Right lung (tissue), 2 donors: ENCODE measurements at regions not wholly inside any gene's neighbourhood (a gene's known extent, or its start where the extent isn't known, plus 50 kb on each side); places are given as distances from the start of the nearest gene placed in this dataset.

ENCODE experiments used
- DNase-seq, 2 donors: peaks; one replicate each; pipeline ENCODE4 v3.0.0-alpha.2; 2013

DNA sequence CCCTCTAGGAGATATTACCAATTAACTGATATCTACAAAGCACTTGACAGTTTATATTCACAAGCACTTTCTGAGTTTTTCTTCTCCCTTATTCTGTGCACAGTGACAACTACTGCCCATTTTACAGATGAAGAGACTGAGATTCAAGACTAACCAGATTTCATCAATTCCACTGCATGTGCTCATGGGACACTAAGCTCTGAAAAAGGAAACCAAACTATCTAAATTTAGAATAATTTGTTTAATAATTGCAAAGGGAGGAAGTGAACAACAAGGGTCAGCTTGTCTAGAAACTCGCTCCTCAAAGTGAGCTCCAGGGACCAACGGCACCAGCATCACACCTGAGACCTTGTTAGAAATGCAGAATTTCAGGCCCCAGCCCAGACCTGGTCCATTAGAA is 50.8 kb upstream of the MYLIP start:
- no peak for DNase-seq

DNA sequence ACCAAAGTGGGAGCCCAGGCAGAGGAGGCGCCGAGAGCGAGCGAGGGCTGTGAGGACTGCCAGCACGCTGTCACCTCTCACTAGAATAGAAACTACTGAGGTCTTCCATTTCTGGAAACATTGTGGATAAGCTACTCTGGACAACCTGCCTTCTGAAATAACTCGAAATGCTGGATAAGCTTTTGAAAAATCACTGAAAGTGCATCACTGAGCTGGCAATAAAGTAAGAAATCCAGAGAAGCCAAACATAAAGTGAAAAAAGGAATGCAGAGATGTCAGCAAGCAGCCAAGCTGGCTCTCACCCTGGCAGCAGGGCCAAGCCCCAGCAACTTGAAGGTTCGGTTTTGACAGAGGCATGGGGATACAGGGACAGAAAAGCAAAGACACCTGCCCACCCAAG is 59.2 kb upstream of the MYLIP start:
- DNase-seq: no peak

DNA sequence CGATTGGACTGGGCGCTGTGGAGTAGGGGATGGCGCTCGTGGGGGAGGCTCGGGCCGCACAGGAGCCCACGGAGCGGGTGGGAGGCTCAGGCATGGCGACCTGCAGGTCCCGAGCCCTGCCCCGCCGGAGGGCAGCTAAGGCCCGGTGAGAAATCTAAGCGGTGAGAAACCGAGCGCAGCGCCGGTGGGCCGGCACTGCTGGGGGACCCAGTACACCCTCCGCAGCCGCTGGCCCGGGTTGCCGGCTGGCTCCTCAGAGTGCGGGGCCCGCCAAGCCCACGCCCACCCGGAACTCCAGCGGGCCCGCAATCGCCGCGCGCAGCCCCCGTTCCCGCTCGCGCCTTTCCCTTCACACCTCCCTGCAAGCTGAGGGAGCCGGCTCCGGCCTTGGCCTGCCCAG is 59.7 kb upstream of the MYLIP start:
- no peak for DNase-seq

DNA sequence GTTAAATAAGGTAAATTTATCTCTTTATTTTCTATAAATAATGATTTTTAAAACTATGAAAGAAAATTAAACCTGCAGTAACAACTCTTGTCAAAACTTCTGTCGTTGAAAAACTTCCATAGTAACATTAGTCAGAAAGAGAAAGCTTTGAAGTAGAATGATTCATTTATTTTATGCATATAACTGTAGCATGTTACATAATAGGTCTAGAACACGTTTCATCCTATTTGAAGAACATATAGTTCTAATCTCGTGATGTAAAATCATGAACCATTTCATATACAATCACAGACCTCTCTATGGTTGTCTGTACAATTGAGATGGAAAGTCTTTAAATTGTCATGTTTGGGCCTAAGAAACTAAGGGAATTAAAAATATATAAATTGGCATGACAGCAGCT is 61.3 kb upstream of the MYLIP start:
- DNase-seq: no peak

DNA sequence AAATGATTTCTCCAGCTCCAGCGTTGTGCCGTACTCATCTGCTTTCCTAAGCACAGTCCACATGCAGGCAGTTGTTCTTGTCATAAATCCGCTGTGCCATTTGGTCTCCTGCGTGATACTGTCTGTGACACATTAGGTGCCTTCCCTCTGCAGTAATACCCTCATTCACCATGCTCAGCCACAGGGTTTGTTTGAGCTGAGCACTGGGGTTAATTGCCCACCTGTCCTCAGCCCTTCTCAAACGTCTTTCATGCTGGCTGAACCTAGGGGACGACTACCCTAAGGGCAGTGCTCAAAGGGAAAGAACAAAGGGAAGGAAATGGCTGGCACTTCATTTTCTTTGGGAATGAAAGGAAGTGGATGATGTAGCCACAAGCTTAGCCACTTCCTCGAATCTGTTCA is 64.2 kb upstream of the MYLIP start:
- DNase-seq: no peak

DNA sequence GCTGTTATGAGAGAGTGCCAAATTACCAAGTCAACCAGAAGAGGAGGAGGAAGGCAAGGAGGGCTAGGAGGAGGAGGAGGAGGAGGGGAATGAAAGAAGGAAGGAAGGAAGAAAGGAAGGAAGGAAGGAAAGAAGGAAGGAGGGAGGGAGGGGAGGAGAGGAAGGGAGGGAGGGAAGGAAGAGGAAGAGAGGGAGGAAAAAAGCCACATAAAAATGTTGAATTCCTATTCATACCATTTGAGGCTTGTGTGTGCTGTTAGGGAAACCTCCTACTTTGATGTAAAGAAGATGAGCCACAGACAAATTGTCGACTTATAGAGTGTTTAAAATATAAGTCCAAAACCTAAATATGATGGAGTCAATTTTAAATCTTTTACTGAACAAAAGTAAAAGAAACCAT is 65.3 kb upstream of the MYLIP start:
- no peak for DNase-seq

DNA sequence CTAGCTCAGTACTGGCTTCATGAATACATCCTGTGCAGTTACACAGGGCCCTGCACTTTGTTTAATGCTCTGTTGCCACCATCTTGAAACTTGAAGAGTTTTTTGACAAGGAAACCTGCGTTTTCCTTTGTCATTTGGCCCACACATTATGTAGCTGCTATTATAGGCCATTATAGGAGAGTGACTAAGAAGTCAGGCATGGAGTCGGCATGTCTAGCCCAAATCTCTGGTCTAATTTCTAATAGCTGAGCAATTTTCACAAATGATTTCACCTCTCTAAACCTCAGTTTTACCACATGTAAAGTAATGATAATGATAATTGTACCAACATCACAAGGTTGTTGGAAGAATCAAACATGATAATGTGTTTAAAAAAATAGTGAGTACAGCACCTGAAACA is 67.1 kb upstream of the MYLIP start:
- no peak for DNase-seq

DNA sequence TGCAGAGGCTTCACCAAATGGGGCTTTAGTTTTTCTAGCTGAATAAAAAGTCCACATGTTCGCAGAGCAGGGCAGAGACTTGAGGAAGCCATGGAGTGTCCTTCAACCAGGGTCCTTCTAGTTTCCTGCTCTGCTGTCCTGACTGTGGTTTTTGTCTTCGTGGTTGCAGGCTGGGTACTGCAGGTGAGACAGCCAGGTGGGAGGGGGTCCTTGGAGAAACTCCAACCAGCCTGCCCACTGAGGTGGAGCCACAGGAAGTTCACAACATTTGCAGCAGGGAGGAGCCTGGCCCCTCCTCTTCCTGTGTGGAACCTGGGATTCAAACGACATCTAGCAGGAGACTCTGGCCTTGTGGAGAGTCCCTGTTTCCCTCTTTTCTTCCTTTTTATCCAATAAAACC is 68.8 kb upstream of the MYLIP start:
- DNase-seq: no peak

DNA sequence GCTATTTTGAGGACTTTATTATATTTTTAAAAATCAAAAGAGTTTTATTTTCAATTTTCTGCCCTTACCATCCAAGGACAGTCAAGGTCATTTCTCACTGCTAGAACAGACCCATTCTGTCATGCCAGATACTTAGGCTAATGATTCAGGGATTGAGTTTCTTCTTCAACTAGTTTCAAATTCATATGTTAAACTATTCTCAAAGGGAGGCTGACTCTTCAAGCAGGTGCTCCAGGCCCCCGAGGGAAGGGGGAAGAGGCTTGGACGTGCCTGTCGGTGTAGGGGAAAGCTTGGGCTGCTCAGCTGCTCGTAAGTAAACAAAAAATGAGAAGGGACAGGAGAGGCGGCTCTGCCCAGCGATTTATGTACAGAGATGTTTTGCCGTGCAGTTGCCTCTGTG is 69.4 kb upstream of the MYLIP start:
- no peak for DNase-seq

DNA sequence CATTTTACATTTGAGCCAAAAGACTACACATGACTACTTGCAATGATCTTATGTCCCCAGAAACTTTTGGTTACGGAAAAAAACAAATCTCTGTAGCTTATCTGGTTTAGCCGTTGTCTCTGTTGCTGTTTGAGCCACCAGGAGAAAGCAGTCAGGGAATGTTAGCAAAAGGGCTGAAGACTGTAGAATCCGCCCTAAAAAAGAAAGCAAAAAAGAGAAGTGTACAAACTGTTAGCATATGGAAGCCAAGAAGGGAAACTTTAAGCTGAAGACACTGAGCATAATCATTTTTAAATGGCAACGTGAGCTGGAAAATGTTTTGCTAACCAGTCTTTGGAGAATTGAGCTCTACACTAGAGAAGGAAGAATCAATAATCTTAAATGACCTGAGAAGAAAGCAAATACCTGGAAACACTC is 69.9 kb upstream of the MYLIP start:
- no peak for DNase-seq

DNA sequence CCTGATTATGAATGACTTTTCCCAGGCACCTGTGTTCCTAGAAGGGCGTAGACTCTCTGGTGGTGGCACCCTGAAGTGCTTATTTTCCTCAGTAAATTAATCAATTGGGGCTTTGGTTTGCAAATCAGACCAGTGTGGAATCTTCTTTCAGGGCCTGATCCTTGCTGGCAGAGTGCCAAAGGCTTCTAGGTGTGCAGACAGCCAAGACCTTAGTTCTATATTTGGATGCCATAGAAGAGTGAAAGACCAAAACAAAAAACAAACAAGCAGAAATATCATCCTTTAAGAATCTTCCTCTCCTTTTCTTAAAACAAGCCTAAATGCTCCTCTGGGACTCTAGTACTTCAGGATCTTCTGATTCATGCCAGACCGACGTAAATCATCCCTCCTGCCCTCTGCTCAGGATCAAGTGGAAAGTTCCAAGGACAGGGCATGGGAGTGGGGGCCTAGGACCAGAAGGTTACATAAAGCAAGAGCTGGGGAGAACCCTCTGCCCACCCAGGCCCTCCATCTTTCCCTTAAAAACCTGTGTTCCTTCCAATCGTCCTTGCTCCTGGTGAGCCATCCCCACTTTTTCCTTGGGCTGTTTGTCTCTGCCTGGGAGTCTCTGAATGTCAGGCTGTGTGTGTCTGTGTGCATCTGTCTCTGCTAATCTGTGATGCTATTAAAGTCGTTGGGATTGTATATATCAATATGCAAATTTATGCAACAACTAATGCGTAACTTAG is 70.5 kb upstream of the MYLIP start:
- no peak for DNase-seq

DNA sequence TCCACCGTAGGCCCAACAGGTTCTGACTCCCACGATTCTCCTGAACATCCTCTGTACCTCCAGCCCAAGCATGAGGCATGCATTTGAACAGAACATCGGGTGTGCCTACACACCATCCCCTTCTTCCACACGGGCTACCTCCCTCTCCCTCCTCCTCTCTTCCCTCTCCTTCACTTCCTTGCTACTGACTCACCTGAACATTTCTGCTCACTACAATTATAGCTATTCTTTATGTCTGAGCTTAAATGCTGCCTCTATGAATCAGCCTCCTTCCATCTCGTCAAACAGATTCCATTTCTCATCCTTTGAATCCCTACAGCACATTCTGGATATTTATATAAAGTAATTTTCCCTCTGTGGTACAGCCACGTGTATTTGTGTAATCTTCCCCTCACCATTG is 71.4 kb upstream of the MYLIP start:
- DNase-seq: no peak

DNA sequence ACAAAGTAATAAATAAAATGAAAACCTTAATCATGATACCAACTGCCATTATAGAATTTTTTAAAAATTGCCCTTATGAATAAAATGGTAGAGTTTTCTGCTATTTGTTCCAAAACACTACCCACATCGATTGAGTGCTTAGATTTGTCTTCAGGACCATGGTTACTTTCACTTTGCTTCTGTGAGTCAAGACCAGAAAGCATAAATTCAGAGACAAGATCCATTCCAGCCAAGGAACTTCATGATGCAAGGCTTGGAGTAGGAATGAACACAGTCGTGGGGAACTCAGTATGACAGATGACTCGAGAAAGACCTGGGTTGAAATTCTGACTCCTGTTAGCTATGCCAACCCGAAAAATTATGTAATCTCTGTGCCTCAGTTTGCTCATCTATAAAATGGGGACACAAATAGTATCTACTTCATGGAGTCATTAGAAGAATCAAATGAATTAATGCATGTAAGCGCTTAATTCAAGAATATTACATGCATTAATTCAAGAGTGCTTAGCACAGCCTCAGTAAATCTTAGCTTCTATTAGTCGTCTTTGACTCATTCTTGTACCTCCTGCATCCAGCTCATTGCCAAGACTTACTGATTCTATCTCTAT is 72.5 kb upstream of the MYLIP start:
- DNase-seq: no peak

DNA sequence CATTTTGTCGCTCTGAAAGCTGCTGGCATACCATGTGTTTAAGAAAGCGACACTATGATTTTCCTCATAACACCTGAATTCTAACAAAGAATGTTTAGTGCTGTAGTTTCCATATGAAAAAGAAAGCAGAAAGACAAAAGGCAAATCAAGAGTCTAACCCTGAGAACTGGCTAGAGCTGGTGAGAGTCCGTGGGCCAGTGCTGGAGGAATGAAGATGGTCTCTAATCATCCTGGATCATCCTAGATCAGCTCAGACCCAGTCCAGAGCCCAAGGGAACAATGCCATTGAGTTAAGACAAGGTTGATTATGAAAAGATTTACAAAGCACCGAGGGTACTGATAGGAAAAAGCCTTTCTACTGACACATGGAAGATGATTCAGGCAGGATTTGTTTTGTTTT is 73.0 kb upstream of the MYLIP start:
- DNase-seq: no peak

DNA sequence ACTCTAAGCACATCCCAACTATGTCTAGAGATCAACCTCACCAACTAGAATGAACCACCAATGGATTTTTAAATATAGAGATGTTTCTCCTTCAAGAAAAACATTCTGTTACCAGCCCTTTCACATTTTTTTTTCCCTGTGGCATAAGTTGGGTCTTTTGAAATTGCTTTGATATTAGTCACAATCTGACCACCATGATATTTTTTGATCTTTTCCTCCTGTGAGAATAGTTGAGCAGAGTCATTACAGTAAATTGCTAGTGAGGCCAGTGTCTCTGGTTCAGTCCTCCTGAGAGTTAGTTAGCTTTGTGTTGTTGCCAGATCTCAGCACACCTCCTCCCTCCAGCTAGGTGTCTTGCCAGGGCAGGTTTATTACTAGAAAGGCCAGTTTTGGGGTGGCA is 79.7 kb upstream of the MYLIP start:
- DNase-seq: no peak

DNA sequence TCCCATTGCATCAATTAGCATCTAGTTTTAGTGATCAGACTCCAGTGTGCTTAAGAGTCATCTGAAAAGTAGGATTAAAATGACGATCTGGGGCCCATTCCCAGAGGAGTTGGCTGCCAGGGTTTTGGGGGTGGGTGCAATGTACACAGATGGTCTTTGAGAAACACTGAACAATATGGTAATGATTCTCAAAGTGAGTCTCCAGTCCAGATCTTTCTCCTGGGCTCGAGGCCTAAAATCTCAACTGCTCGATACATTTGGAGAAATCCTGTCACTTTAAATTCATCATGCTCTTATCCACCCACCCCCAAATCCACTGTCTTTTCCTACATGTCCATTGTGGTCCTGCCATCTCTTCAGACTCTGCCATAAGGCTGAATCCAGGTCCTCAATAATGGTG is 80.7 kb upstream of the MYLIP start:
- DNase-seq: no peak

DNA sequence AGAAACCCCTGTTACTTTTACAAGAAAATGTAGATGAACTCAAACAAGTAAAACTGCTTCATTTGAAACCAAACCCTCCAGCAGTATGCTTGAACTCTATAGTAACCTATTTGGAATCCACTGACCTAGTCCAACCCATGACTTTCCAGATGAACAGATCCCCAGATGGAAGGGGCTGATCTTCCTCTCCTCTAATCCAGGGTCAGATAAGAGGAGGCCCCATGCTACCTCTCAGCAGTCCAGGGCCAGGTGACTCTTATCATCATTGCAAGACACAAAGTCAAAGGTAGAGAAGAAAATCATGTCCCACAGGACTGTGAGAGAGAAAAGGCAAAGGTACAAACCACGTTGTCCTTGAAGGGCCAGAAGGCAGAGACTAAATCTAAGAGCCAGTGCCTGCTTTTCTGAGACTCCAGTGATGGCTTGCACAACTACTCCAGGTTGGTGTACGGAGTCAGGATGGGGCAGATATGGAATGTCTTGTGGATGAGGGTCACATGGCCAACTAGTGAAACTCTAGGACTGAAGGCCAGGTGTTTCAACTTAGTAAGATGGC is 81.4 kb upstream of the MYLIP start:
- no peak for DNase-seq

DNA sequence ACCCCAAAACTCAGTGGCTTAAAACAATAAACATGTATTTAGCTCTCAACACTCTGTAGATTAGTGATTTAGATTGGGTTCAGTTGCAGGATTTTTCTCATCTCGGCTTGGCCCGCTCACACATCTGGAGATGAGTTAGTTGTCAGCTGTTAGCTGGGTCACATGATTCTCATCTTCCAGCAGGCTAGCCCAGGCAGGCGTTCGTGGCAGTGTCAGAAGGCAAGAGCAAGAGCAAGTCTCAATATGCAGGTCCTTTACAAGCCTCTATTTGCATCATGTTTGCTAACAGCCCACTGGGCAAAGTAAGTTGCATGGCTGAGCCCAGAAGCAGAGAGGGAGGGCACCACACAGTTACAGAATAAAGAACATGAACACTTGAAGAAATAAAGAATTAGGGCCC is 83.6 kb upstream of the MYLIP start:
- no peak for DNase-seq

DNA sequence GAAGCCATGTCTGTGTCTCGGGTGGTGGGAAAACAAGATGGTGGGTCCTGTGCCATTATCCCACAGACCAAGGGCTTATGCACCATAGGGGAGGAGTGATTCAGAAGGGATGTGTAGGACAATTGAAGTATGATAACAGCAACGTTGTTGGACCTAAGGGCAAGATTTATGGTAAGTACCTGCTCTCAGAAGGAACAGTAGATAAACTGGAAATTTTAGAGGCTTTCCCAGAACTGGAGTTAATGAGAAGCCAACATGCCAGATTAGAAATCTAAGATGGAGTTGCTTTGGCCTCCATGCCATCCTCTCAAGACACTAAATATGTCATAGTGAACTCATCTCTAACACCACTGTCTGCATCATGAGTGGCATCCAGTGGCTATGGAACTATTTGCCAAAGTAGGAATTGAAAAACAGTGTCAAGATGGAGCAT is 84.7 kb upstream of the MYLIP start:
- DNase-seq: no peak

DNA sequence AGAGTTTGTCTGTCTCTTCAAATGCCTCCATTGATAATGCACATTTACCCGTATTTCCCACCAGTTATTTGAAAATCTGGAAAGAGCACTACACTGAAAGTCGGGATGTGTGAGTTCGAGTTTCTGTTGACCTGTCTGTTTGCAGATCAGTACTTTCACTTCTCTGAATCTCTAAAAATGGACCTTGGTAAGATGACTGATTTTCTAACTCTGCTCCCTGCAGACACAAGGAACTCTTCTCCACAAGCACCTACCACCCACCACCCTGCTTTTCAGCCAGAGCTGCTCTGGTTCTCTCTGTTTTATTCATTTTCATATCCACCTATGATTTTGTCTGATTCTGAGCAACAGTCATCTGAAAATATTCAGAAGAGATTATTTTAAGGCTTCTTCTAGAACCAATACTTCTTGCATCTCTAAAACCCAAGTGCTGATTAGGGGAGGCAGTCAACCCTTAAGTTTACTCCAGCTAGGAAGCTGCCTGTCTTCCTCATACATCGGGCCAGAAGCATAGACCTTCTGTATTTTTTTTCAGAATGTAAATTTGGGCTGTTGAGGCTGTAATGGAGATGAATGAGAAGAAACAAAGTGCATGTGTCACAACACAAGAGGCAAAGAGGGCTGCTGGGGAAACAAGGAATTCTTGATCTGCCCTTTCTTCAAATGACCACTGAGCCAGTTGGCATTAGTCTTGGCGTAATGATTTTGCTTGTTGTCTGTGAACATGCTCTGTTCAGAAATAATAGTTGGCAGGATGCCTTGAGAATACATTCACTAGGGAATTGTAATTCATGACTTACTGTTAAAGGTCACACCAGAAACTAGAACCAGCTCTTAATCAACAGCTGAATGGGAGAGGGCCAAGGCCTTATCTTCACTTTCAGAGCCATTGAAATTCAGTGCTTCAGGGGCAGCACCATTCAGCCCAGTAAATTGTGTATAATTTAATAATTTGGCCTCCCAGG is 85.4 kb upstream of the MYLIP start:
- DNase-seq: no peak

DNA sequence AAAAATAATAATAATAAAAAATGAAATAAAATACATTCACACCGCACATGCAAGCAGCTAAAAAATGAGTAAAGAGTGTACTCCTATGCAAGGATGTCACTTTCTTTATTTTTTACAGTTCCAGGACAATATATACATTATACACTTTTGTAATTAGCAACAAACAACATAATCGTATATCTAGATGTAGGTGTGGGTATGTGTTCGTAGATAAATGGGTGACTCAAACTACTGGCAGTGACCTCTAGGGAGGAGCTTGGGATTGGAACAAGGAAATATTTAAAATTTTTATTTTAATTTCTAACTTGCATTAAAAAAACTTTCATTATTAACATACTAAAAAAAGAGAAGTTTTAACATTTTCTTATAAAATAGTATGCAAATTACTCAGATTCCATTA is 86.1 kb upstream of the MYLIP start:
- no peak for DNase-seq

DNA sequence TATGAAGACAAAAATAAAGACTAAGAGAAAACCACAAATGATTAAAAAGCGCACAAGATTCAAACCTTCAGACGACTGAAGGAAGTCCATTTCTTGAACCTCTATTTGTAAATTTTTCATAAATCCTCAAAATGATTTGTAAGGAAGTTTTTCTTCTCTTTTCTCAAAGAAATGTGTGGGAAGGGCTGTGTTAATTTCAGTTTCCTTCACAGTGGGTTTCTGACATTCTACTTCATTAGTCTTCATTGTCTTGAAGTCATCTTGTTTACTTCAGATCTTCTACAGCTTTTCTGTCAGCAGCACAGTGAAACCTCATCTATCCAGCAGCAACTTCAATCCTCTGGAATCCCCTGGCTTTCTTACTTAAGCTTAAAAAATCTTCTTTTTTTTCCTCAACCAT is 87.6 kb upstream of the MYLIP start:
- DNase-seq: no peak

DNA sequence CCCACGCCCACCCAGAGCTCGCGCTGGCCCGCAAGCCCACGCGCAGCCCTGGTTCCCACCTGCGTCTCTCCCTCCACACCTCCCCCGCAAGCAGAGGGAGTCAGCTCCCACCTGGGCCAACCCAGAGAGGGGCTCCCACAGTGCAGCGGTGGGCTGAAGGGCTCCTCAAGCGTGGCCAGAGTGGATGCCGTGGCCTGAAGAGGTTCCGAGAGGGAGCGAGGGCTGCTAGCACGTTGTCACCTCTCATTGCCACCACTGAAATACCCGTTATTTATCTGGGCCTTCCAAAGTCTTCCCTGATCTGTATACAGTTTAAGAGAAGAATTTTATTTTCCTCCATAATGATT is 88.3 kb upstream of the MYLIP start:
- DNase-seq: no peak
